ENCODE measurements at regions not wholly inside any gene's neighbourhood (a gene's known extent, or its start where the extent isn't known, plus 50 kb on each side); places are given as distances from the start of the nearest gene placed in this dataset.

DNA sequence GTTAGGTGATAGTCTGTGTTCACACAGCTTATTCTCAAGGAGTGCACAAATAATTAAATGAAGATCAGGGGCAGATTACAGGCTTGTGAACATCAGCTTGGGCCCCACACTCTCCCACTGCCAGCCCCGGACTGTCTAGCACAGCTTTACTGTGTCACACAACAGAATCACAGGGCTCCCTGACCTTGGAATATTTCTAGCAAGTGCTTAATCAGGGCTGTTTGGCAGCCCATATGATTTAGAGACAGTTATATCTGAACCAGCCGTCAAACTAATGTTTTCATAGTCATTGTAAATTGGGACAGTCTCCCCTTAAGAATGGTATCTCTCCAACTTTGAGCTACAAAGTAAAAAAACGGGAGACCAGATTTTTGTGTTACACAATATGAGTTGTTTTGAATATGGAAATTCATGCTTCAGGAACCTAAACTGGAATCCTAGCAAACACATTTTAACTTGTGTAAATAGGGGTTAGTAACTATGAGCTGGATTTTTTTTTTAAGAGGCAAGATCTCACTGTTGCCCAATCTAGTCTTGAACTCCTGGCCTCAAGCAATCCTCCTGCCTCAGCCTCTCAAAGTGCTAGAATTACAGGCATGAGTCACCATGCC lies 517.6 kb downstream of the BNC2 start:
- POLR2A ChIA-PET = no interaction called here

GRCh38 chr9:16356196-16356765 lies 514.2 kb downstream of the BNC2 start:
- Histone ChIP-seq H3K4me1 (peaks cover 10% of the 10 kb centered on the region), H3K27ac (peak overlapping the region in 1 of 2 experiments; percentile 40; a peak in 1 of 6 replicates), H3K4me2 (no peak overlapping the region), H3K4me3 (no peak overlapping the region), H3K9me3 (peaks cover 8% of the 10 kb centered on the region)
- ATAC-seq (no peak), FAIRE-seq (no peak), DNase-seq (ENCODE audit: low read depth in 1 of 2, low spot score in 1 of 2) (no peak)
- CTCF ChIA-PET = interaction anchor here (1.3 kb wide), 1 partner anchor 11 kb away, joined by 4 read pairs; no protein-coding TSS in a partner anchor
- 70% methylated on average over 8 of the region's 8 CpGs for WGBS (ENCODE audit: missing lambda C conversion rate)
- no peak for TF ChIP-seq MYC (IDR thresholded peaks at IDR 0.05; ENCODE audit: borderline replicate concordance, low read length)
- TF ChIP-seq CBX2 (IDR thresholded peaks at IDR 0.05; ENCODE audit: borderline replicate concordance, low read depth) = no peak
- TF ChIP-seq RARB (CRISPR knock-in tag; IDR thresholded peaks at IDR 0.05) = no peak
- TF ChIP-seq KDM1A (IDR thresholded peaks at IDR 0.05; ENCODE audit: low read depth) = no peak
- TF ChIP-seq EHF (CRISPR knock-in tag; IDR thresholded peaks at IDR 0.05) = no peak
- POLR2A ChIA-PET = no interaction called here

More for the DNA sequence above, 517.6 kb downstream of the BNC2 start:
- Histone ChIP-seq H3K9me3 (no peaks in the 10 kb centered on the region), H3K4me2 (no peak overlapping the region), H3K4me3 (no peak overlapping the region), H3K27ac (peak overlapping the region; percentile 39 to 75; a peak in 4 of 6 replicates), H3K4me1 (peaks cover 10% of the 10 kb centered on the region)
- TF ChIP-seq PHF8 (IDR thresholded peaks at IDR 0.05; ENCODE audit: borderline replicate concordance, low read depth) (no peak), RFX5 (IDR thresholded peaks at IDR 0.05) (no peak), ESRRA (IDR thresholded peaks at IDR 0.05; ENCODE audit: borderline replicate concordance, low read length) (no peak), FOSL2 (IDR thresholded peaks at IDR 0.05) (no peak; the same call in 1 of the 2 replicates), FOSL2 (CRISPR knock-in tag; IDR thresholded peaks at IDR 0.05) (peak; percentile 47; the same call in 1 of the 2 replicates), CEBPB (IDR thresholded peaks at IDR 0.05) (peak; percentile 20 to 71; a peak in 2 of 4 replicates), RCOR1 (IDR thresholded peaks at IDR 0.05; ENCODE audit: low read depth, low read length) (no peak), HOXB13 (CRISPR knock-in tag; IDR thresholded peaks at IDR 0.05; ENCODE audit: low read depth) (no peak), KDM1A (IDR thresholded peaks at IDR 0.05; ENCODE audit: low read depth) (no peak), RAD21 (conservative IDR thresholded peaks at IDR 0.05 in 1 of 2, IDR thresholded peaks at IDR 0.05 in 1 of 2) (peak in 1 of 2 experiments; percentile 24; a peak in 1 of 5 replicates), FOXS1 (CRISPR knock-in tag; IDR thresholded peaks at IDR 0.05) (no peak), BCL3 (IDR thresholded peaks at IDR 0.05) (no peak)
- TF ChIP-seq, protein P1, sequence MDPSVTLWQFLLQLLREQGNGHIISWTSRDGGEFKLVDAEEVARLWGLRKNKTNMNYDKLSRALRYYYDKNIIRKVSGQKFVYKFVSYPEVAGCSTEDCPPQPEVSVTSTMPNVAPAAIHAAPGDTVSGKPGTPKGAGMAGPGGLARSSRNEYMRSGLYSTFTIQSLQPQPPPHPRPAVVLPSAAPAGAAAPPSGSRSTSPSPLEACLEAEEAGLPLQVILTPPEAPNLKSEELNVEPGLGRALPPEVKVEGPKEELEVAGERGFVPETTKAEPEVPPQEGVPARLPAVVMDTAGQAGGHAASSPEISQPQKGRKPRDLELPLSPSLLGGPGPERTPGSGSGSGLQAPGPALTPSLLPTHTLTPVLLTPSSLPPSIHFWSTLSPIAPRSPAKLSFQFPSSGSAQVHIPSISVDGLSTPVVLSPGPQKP (IDR thresholded peaks at IDR 0.05; ENCODE audit: low read depth, low read length) = no peak
- FAIRE-seq (peak; percentile 23), ATAC-seq (peak in 1 of 2 experiments; percentile 52; a peak in 3 of 6 replicates), DNase-seq (ENCODE audit: low read depth in 1 of 2, low spot score in 1 of 2) (no peak)
- WGBS (ENCODE audit: missing lambda C conversion rate) = 67% methylated on average over 3 of the region's 3 CpGs
- CTCF ChIA-PET = interaction anchor here (0.6 to 2.1 kb wide), 8 partner anchors 9 to 126 kb away, joined by 3 to 7 read pairs (median 4); no protein-coding TSS in a partner anchor

- FAIRE-seq (no peak), ATAC-seq (no peak), DNase-seq (ENCODE audit: low read depth in 1 of 2, low spot score in 1 of 2) (no peak)
- POLR2A ChIA-PET = no interaction called here
- H3K27ac ChIP-seq = 0 out of 6 replicates have a peak overlapping the region, but pooled peaks of 1 of the 2 experiments have one; percentile 16
- H3K4me3 ChIP-seq = no peak overlapping the region
- no peak for TF ChIP-seq REST (IDR thresholded peaks at IDR 0.05)
- TF ChIP-seq ZSCAN20 (CRISPR knock-in tag; IDR thresholded peaks at IDR 0.05) = no peak
- no peak for TF ChIP-seq RAD21 (conservative IDR thresholded peaks at IDR 0.05 in 1 of 2, IDR thresholded peaks at IDR 0.05 in 1 of 2)
- no peak for TF ChIP-seq POLR2AphosphoS2 (conservative IDR thresholded peaks at IDR 0.05; ENCODE audit: low read length)
- WGBS (ENCODE audit: missing lambda C conversion rate) = 73% methylated on average over 4 of the region's 4 CpGs
- H3K4me1 ChIP-seq = peaks cover 5% of the 10 kb centered on the region
- CTCF ChIA-PET = no interaction called here
- peaks cover 8% of the 10 kb centered on the region for H3K9me3 ChIP-seq
- H3K4me2 ChIP-seq = no peak overlapping the region
Observed at GRCh38 chr9:16357828-16358227, 512.6 kb downstream of the BNC2 start.
